Keratinocyte (primary cell): ENCODE measurements at regions not wholly inside any gene's neighbourhood (a gene's known extent, or its start where the extent isn't known, plus 50 kb on each side); places are given as distances from the start of the nearest gene placed in this dataset.

Experiments used
- CTCF ChIP-seq, 3 experiments: IDR thresholded peaks in 1 of 3; conservative IDR thresholded peaks in 1 of 3; optimal IDR thresholded peaks in 1 of 3; 2 replicates in 2 of 3; 3 replicates in 1 of 3; pipeline versions ENCODE3 to v1.5.1; 2011; ENCODE audit warnings: low read length in 3 of 3, mild to moderate bottlenecking in 3 of 3, moderate library complexity in 2 of 3, control low read depth in 1 of 3, inconsistent platforms in 1 of 3; ENCODE audit not compliant: insufficient read depth in 2 of 3; ENCODE audit errors: extremely low read depth in 1 of 3
- EZH2 ChIP-seq: IDR thresholded peaks from one replicate; pipeline ENCODE4 v1.6.1; 2012; ENCODE audit warnings: inconsistent platforms, mild to moderate bottlenecking, low read length, moderate library complexity

- TF ChIP-seq CTCF (optimal IDR thresholded peaks at IDR 0.05 in 1 of 3, IDR thresholded peaks at IDR 0.05 in 1 of 3, conservative IDR thresholded peaks at IDR 0.05 in 1 of 3; ENCODE audit: extremely low read depth in 1 of 3, insufficient read depth in 2 of 3, low read length in 3 of 3) (no peak), EZH2 (no peak)
Measured at GRCh38 chr1:87518794-87519193, 190.1 kb downstream of the LMO4 start.
